H1 (cell line): ENCODE measurements at regions not wholly inside any gene's neighbourhood (a gene's known extent, or its start where the extent isn't known, plus 50 kb on each side); places are given as distances from the start of the nearest gene placed in this dataset. TPM values are rescaled to one million over a fixed set of nuclear protein-coding genes. Genes with fewer than 3 reads are reported as not detected.

Source experiments
- small RNA-seq: library from polyadenylated mRNA; stranded (forward); fragments of <200 nt; extraction: miRNeasy Mini kit (QIAGEN cat#:217004); gene quantifications from one replicate; pipeline ENCODE3, GENCODE V24; 2013; ENCODE audit not compliant: insufficient read depth

Small RNA genes lying in the stretch of these regions (small RNA-seq; reads per million reads assigned to genes)
- not detected for gene RN7SL422P
